Keratinocyte (primary cell): ENCODE measurements at regions not wholly inside any gene's neighbourhood (a gene's known extent, or its start where the extent isn't known, plus 50 kb on each side); places are given as distances from the start of the nearest gene placed in this dataset.

Experiments used
- DNase-seq: peaks from one replicate; pipeline ENCODE4 v3.0.0-alpha.2; 2011; ENCODE audit warnings: low read depth, missing footprints, low spot score
- FAIRE-seq: peaks from 2 replicates; lab custom pipeline; 2011; peaks lifted over from hg19 to GRCh38; lab: Jason Lieb, UNC
- H2AFZ ChIP-seq: 2 replicates; pipeline ENCODE4 v1.6.0; 2012; ENCODE audit warnings: low read length, control low read depth, inconsistent platforms; ENCODE audit not compliant: control insufficient read depth
- H3K27ac ChIP-seq: 2 replicates; pipeline ENCODE4 v1.5.1; 2011; ENCODE audit warnings: low read length; ENCODE audit not compliant: control insufficient read depth, insufficient read depth
- H3K27me3 ChIP-seq: 3 replicates; pipeline ENCODE4 v1.6.0; 2011; ENCODE audit warnings: low read length; ENCODE audit not compliant: control insufficient read depth, insufficient read depth; ENCODE audit errors: extremely low read depth
- H3K36me3 ChIP-seq, 2 experiments: 2 replicates in 1 of 2; 3 replicates in 1 of 2; pipeline ENCODE4 v1.5.1; 2011; ENCODE audit warnings: low read length in 2 of 2, mild to moderate bottlenecking in 1 of 2; ENCODE audit not compliant: control insufficient read depth in 2 of 2, insufficient read depth in 2 of 2; ENCODE audit errors: extremely low read depth in 1 of 2
- H3K4me1 ChIP-seq: 3 replicates; pipeline ENCODE4 v1.5.1; 2011; ENCODE audit warnings: low read length; ENCODE audit not compliant: control insufficient read depth, insufficient read depth; ENCODE audit errors: extremely low read depth
- H3K4me2 ChIP-seq: 3 replicates; pipeline ENCODE4 v1.6.0; 2011; ENCODE audit warnings: low read depth, low read length; ENCODE audit not compliant: control insufficient read depth, insufficient read depth; ENCODE audit errors: extremely low read depth
- H3K4me3 ChIP-seq, 3 experiments: fragments of 200-600 bp in 1 of 3; sonication (generic) in 1 of 3; 2 replicates in 2 of 3; 3 replicates in 1 of 3; pipeline ENCODE4 v1.5.1; 2011 to 2016; ENCODE audit warnings: low read length in 3 of 3, mild to moderate bottlenecking in 3 of 3, control low read depth in 2 of 3, inconsistent platforms in 1 of 3, low read depth in 1 of 3, mixed read lengths in 1 of 3, mixed run types in 1 of 3, moderate library complexity in 1 of 3; ENCODE audit not compliant: control insufficient read depth in 2 of 3, insufficient read depth in 2 of 3; ENCODE audit errors: extremely low read depth in 1 of 3
- H3K79me2 ChIP-seq: 2 replicates; pipeline ENCODE4 v1.6.0; 2012; ENCODE audit warnings: low read length; ENCODE audit not compliant: control insufficient read depth, insufficient read depth
- H3K9ac ChIP-seq: 3 replicates; pipeline ENCODE4 v1.6.0; 2011; ENCODE audit warnings: low read length; ENCODE audit not compliant: control insufficient read depth, insufficient read depth; ENCODE audit errors: extremely low read depth
- H3K9me1 ChIP-seq: 3 replicates; pipeline ENCODE4 v1.6.0; 2011; ENCODE audit warnings: low read length; ENCODE audit not compliant: control insufficient read depth, insufficient read depth; ENCODE audit errors: extremely low read depth
- H3K9me3 ChIP-seq: 2 replicates; pipeline ENCODE4 v1.5.1; 2012; ENCODE audit warnings: low read depth, low read length; ENCODE audit not compliant: control insufficient read depth
- H4K20me1 ChIP-seq: 3 replicates; pipeline ENCODE4 v1.6.0; 2011; ENCODE audit warnings: low read length; ENCODE audit not compliant: control insufficient read depth, insufficient read depth; ENCODE audit errors: extremely low read depth
- EZH2 ChIP-seq: IDR thresholded peaks from one replicate; pipeline ENCODE4 v1.6.1; 2012; ENCODE audit warnings: inconsistent platforms, mild to moderate bottlenecking, low read length, moderate library complexity
- dilution Hi-C: fragments of 300-500 bp; cut with MboI; formaldehyde crosslinking; loops from one replicate; pipeline ENCODE4 v1.7.0; 2020; ENCODE audit warnings: low sequenced_read_pairs; ENCODE audit not compliant: extremely low pct_ligation_motif_present
- TF ChIP-seq, protein P1 (sequence below), 3 experiments: IDR thresholded peaks in 1 of 3; conservative IDR thresholded peaks in 1 of 3; optimal IDR thresholded peaks in 1 of 3; 2 replicates in 2 of 3; 3 replicates in 1 of 3; pipeline versions ENCODE3 to v1.5.1; 2011; ENCODE audit warnings: low read length in 3 of 3, mild to moderate bottlenecking in 3 of 3, moderate library complexity in 2 of 3, control low read depth in 1 of 3, inconsistent platforms in 1 of 3; ENCODE audit not compliant: insufficient read depth in 2 of 3; ENCODE audit errors: extremely low read depth in 1 of 3

DNA sequence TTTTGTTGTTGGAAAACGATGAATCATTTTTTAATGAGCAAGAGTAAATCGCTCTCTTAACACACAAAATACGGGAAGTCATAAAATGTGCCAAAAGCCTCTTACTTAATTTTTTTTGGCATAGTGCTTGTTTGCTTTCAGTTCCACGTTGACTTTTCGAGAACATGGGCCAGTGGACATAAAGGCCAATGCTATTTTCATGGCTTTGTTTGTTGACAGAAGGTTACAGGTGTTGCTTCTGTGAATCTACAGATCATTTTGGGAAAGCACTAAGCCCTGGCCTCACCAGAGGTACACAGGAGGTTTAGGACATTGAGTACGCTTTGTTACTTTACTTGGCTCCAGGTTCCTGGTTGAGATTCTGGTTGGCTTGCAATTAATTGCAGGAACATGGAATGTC is 199.4 kb upstream of the HMCN1 start:
- H3K27me3 ChIP-seq = no peaks in the 10 kb centered on the region
- no peaks in the 10 kb centered on the region for H3K9me3 ChIP-seq
- no peak overlapping the region for H3K4me2 ChIP-seq
- H3K4me3 ChIP-seq = no peak overlapping the region
- H3K9me1 ChIP-seq = no peaks in the 10 kb centered on the region
- dilution Hi-C loops = no loop called here
- no peaks in the 10 kb centered on the region for H4K20me1 ChIP-seq
- no peak overlapping the region for H2AFZ ChIP-seq
- no peak for DNase-seq
- H3K36me3 ChIP-seq = no peaks in the 10 kb centered on the region
- TF ChIP-seq EZH2 = no peak
- TF ChIP-seq, protein P1, sequence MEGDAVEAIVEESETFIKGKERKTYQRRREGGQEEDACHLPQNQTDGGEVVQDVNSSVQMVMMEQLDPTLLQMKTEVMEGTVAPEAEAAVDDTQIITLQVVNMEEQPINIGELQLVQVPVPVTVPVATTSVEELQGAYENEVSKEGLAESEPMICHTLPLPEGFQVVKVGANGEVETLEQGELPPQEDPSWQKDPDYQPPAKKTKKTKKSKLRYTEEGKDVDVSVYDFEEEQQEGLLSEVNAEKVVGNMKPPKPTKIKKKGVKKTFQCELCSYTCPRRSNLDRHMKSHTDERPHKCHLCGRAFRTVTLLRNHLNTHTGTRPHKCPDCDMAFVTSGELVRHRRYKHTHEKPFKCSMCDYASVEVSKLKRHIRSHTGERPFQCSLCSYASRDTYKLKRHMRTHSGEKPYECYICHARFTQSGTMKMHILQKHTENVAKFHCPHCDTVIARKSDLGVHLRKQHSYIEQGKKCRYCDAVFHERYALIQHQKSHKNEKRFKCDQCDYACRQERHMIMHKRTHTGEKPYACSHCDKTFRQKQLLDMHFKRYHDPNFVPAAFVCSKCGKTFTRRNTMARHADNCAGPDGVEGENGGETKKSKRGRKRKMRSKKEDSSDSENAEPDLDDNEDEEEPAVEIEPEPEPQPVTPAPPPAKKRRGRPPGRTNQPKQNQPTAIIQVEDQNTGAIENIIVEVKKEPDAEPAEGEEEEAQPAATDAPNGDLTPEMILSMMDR (optimal IDR thresholded peaks at IDR 0.05 in 1 of 3, IDR thresholded peaks at IDR 0.05 in 1 of 3, conservative IDR thresholded peaks at IDR 0.05 in 1 of 3; ENCODE audit: extremely low read depth in 1 of 3, insufficient read depth in 2 of 3, low read length in 3 of 3) = no peak
- H3K4me1 ChIP-seq = no peaks in the 10 kb centered on the region
- no peaks in the 10 kb centered on the region for H3K79me2 ChIP-seq
- H3K9ac ChIP-seq = no peak overlapping the region
- no peak for FAIRE-seq
- no peak overlapping the region for H3K27ac ChIP-seq

DNA sequence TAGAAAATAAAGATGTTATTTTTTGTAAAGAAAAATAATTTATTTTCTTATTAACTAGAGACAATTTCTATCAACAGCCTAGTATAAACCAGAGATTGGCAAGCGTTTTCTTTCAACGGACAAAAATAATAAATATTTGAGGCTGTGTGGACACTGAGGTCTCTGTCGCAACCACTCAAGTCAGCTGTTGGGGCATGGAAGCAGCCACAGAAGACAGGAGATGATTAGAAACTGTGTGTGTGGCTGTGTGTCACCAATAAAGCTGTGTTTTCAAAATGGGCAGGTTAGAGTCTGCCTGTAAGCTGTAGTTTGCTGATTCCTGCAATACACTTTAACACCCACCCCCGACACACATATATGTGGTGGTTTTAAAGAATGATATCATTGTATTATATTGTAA is 200.6 kb upstream of the HMCN1 start:
- Histone ChIP-seq H3K9ac (no peak overlapping the region), H3K79me2 (no peaks in the 10 kb centered on the region), H3K9me1 (no peaks in the 10 kb centered on the region), H3K9me3 (no peaks in the 10 kb centered on the region), H3K27me3 (no peaks in the 10 kb centered on the region), H3K4me2 (no peak overlapping the region), H3K36me3 (no peaks in the 10 kb centered on the region), H3K4me1 (peaks cover 3% of the 10 kb centered on the region), H3K4me3 (no peak overlapping the region), H2AFZ (no peak overlapping the region), H3K27ac (no peak overlapping the region), H4K20me1 (no peaks in the 10 kb centered on the region)
- DNase-seq (no peak), FAIRE-seq (no peak)
- TF ChIP-seq, protein P1 (optimal IDR thresholded peaks at IDR 0.05 in 1 of 3, IDR thresholded peaks at IDR 0.05 in 1 of 3, conservative IDR thresholded peaks at IDR 0.05 in 1 of 3; ENCODE audit: extremely low read depth in 1 of 3, insufficient read depth in 2 of 3, low read length in 3 of 3) = no peak
- no peak for TF ChIP-seq EZH2
- dilution Hi-C loops = no loop called here
